NCI-H446 (cell line): ENCODE measurements at regions not wholly inside any gene's neighbourhood (a gene's known extent, or its start where the extent isn't known, plus 50 kb on each side); places are given as distances from the start of the nearest gene placed in this dataset.
"Not testable (repeated sequence)": the region's sequence is repeated elsewhere in the genome, so short reads cannot be mapped to it uniquely, and the experiment has no call there.

Experiments
- DNase-seq, 2 experiments: peaks; one replicate each; lab custom pipeline; 2025; lab: John Stamatoyannopoulos, UW

DNA sequence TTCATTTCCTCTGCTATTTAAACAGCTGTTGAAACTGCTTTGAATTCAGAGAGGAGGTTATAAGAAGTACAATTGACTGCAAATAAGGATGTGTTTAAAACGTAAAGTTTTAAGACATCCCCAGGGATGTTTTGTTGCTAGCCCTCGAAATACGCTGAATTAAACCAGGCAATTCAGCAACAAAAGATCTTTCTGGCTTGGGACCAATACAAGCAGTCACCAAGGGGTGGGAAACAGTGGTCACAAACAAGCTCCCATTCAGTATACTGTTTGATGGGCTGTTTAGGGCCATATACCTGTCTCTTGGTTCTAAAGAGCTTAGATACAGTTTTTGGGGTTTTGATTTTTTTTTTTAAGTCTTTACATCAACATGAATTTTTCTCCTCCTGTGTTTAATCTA lies 446.3 kb upstream of the POT1 start:
- DNase-seq: no peak

DNA sequence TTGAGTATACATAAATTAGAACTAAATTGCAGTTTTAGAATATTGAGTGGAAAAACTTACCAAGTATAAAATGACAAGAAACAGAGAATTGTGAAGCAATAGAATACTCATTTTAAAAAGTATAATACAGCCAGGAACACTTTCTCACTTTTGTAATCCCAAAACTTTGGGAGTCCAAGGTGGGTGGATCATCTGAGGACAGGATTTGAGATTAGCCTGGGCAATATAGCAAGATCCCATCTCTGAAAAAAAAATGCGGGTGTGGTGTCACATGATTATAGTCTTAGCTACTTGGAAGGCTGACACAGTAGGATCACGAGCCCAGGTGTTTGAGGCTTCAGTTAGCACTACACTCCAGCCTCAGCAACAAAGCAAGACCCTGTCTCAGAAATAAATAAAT lies 440.9 kb upstream of the POT1 start:
- no peak for DNase-seq

DNA sequence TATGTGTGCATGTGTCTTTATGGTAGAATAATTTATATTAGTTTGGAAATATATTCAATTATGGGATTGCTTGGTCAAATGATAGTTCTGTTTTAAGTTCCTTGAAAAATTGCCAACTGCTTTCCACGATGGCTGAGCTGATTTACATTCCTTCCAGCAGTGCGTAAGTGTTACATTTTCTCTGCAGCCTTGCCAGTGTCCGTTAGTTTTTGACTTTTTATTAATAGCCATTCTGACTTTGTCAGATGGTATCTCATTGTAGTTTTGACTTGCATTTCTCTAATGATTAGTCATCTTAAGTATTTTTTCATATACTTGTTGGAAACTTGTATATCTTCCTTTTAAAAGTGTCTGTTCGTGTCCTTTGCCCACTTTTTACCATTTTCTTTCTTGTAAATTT lies 434.2 kb upstream of the POT1 start:
- DNase-seq: no peak

DNA sequence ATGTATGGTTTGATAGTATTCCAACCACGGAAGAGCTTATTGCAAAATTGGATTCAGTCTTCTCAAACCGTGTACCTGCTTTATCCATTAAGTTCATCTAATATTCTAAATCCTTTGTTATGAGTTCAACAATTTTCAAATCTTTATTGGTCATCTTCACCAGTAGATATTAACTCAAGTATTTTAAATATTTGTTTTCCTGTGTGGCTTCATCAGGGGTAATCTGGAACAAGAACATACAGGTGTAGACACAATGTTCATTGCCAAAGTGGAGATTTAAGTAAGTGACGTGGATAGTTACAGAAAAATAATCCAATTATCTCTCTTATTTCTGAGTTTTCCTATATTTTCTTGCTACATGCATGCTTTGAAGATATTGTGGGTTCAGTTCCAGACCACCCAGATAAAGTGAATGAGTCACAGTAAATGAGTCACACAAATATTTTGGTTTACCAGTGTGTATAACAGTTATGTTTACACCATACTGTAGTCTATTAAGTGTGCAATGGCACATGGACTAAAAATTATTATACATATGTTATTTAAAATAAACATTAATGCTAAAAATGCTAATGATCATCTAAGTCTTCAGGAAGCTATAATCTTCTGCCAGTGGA lies 429.0 kb upstream of the POT1 start:
- no peak for DNase-seq

DNA sequence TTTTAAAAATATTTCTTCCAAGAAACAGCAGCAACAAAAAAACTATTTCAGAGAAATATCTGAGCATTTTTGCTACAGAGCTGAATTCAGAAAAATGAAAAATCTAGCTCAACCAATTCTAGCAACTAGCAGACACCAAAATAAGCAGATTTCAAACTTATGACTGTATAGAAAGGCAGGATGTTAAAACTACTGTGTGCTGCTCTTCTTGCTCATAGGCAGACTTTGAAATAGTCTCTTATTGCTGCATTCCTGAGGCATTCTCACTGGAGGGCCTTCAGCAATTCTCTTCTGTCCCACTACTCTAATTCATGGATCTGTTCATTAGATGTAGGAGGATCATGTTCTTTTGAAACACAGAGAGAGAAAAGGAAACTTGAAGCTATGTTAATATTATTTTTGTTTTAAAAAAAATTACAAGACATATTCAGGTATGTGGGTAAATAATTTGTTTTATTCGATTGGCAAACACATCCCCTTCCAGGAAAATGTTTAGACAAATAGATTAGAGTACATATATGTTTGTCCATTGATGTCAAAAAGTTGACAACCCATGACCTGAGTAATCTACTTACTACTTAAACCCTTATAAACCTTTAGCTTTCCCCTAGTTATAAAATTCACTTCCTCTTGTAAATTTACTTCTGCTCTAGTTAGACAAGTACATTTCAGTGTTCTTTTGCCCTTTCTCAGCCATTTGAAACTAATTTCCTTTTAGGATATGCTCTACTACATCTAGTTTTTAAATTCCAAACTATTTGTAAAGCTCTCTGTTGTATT lies 428.2 kb upstream of the POT1 start:
- DNase-seq: no peak

DNA sequence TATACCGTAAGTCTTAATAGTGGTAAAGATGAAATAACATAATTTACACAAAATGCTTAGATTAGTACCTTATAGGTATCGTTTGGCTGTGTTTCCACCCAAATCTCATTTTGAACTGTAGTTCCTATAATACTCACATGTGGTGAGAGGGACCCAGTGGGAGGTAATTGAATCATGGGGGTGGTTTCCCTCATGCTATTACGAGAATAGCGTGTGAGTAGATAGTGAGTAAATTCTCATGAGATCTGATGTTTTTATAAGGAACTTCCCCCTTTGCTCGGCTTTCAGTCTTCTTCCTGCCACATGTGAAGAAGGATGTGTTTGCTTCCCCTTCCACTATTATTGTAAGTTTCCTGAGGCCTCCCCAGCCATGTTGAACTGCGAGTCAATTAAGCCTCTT lies 426.3 kb upstream of the POT1 start:
- DNase-seq: no peak

DNA sequence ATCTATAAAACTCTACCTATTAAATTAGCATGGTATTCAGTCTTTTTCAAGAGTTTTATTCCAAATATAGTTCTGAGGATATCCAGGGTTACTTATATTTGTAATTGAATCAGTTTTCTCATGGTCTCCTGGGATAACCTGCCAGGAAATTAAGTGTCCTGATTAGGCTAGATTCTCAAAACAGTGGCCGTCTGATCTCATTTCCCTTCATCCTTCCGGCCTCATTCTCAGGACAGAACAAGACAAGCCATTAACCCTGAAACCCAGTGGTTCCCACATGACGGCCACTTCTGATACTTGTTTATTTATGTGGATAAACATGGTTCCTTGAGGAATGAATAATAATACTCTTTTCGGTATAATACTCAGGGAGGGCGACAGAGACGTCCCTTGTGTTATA lies 417.6 kb upstream of the POT1 start:
- no peak for DNase-seq

DNA sequence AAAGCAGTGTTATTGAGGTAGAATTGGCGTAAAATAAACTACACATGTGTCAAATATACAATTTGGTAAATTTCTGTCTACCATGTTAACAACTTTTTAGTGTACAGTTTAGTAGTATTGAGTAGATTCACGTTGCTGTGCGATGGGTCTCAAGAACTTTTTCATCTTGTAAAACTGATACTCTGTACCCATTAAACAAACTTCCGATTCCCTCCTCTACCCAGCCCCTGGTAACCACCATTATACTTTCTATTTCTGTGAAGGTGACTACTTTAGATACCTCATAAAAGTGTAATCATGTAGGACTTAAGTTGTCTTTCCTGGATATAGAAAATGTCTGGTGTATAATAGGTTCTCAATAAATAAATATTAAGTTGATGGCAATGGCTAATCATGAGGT lies 408.5 kb upstream of the POT1 start:
- DNase-seq: no peak

DNA sequence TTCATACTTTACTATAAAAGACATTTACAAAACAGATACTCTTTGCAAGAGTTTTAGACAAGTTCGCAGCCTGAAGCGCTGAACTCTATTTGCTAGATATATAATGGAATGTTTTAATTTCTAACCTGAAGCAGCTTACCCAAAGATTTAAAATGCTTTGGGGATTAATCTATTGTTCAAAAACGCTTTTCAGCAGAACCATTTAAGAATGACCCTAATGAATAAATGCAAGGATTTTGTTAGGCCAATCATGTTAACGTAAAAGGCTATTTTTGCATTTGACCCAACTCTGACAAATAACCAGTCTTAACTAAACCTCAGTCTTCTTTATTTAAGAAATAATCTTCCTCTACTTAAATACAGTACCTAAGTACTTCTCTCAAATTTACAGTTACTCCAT lies 406.7 kb upstream of the POT1 start:
- DNase-seq: no peak

DNA sequence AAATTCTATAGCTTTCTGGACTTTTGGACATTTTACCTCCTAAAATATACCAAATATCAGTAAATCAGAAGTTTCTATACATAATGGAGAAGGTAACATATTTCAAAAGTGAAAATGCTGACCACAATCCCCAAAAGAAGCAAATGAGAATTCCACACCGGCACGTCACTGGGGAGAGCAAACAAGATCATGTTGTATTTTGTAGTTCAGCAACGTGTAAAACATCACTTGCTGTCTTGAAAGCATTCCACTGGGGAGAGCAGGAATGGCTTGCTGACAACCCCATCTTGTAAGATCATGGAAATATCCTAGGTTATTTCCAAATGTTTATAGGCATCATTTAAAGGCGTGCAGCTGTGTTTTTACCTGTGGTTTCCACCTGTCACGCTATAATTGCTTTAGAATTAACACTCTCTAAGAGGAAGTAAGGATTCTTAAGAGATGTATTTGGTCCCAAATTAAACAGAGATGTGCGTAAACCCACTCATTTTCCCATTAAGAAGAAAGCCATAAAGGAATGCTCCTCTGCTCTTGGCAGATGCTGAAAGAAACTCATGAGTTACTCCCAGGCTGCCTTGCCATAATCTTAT lies 397.1 kb upstream of the POT1 start:
- DNase-seq: no peak

DNA sequence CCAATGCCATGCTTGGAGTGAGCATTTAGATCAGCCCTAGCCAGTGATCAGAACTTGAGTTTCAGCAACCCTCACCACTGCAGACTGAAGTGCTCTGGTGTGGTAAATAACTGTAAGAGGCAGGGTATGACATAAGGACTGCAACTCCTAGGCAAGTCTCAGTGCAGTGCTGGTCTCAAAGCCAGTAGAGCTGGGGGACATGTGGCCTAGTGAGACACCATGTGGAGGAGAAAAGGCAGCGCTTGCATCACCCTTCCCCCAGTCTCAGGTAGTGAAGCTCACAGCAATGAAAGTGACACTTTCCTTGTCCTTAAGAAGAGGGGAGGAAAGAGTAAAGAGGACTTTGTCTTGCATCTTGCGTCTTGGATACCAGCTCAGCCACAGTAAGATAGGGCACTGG lies 386.8 kb upstream of the POT1 start:
- peak in 1 of 2 experiments; percentile 48 for DNase-seq

DNA sequence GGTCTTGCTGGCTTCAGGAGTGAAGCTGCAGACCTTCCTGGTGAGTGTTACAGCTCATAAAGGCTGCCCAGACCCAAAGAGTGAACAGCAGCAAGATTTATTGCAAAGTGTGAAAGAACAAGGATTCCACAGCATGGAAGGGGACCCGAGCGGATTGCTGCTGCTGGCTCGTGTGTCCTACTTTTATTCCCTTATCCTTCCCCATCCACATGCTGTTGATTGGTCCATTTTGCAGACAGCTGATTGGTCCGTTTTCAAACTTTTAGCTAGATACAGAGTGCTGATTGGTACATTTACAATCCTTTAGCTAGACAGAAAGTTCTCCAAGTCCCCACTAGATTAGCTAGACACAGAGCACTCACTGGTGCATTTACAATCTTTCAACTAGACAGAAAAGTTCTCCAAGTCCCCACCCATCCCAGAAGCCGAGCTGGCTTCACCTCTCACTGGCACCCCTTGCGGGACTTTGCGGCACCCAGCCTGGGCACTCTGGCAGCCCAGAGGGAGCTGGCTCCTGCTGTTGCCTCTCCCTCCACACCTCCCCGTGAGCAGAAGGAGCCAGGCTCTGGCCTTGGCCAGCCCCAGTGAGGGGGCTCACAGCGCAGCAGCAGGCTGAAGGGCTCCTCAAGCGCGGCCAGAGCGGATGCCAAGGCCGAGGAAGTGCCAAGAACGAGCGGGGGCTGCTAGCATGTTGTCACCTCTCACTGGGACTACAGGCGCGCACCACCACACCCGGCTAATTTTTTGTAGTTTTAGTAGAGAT lies 369.6 kb upstream of the POT1 start:
- DNase-seq: no peak

DNA sequence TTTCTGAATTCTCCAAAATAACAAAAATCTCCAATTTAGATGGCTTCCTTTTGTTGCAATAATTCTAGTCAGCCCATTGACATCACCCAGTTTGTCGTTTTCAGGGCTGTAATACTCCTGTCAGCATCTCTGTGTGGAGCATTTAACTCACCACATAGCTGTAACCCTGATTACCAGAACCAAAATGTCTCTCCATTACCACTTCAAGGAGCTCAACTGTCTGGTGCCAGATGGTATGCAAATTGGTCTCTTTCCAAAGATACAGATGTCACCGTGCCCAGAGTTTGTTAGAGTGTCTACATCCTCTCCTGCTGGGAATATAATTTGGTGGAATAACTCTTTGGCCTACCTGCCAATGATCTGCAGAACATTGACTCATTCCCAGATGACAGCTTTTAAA lies 350.3 kb upstream of the POT1 start:
- DNase-seq: peak; percentile 81 to 94

DNA sequence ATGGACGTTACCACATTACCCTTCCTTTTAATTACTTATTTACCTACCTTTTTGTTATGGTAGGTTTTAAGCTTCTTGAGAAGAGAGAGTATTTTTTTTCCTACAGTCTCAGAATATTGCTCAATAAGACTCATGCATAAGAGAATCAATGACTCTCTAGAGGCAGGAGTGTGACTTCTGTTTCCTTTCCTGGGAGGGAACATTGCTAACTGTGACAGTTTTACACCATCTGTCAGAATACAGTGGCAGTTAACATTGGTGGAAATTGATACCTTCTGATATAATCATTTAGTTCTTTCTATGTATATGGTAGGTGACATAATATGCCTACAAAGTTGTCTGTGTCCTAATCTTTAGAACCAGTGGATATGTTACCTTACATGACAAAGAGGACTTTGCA lies 348.7 kb upstream of the POT1 start:
- DNase-seq: no peak

DNA sequence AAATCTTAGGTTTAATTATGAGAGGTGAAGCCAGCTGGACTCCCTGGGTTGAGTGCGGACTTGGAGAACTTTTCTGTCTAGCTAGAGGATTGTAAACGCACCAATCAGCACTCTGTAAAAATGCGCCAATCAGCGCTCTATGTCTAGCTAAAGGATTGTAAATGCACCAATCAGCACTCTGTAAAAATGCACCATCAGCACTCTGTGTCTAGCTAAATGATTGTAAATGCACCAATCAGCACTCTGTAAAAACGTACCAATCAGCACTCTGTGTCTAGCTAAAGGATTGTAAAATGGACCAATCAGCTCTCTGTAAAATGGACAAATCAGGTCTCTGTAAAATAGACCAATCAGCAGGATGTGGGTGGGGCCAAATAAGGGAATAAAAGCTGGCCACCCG lies 345.1 kb upstream of the POT1 start:
- not testable (repeated sequence) for DNase-seq

DNA sequence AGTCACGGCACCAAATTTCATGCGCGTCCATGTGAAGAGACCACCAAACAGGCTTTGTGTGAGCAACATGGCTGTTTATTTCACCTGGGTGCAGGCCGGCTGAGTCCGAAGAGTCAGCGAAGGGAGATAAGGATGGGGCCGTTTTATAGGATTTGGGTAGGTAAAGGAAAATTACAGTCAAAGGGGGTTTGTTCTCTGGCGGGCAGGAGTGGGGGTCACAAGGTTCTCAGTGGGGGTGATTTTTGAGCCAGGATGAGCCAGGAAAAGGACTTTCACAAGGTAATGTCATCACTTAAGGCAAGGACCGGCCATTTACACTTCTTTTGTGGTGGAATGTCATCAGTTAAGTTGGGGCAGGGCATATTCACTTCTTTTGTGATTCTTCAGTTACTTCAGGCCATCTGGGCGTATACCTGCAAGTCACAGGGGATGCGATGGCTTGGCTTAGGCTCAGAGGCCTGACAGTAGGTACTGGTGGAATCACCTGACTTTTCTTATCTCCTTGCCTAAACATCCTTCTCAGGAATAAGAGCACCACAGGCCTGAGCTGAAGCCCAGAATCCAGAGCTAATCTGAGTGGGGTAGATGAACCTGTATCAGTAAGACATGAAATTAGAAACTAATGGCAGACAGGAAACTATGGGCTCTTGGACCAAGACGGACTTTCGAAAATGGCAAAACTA lies 334.7 kb upstream of the POT1 start:
- not testable (repeated sequence) for DNase-seq

DNA sequence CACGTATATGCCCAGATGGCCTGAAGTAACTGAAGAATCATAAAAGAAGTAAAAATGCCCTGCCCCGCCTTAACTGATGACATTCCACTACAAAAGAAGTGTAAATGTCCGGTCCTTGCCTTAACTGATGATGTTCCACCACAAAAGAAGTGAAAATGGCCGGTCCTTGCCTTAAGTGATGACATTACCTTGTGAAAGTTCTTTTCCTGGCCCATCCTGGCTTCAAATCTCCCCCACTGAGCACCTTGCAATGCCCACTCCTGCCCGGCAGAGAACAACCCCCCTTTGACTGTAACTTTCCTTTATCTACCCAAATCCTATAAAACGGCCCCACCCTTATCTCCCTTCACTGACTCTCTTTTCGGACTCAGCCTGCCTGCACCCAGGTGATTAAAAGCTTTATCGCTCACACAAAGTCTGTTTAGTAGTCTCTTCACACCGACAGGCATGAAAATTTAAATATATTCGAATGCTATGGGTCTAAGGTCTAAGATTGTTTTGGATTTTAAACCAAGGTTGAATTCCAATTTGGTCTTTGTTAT lies 329.3 kb upstream of the POT1 start:
- DNase-seq: not testable (repeated sequence)

DNA sequence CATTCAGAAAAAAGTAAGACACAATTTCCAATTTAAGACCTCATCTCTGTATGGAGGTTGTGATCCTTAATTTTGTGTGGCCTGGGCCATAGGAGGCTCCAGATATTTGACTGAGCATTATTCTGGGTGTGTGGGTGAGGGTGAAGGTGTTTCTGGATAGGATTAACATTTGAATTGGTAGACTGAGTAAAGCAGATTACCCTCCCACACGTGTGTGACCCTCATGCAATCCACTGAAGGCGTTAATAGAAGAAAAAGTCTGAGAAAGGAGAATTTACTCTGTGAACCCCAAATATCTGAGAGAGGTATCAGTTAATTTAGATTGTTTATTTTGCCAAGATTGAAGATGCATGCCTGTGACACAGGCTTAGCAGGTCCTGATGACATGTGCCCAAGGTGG lies 328.0 kb upstream of the POT1 start:
- DNase-seq: no peak

DNA sequence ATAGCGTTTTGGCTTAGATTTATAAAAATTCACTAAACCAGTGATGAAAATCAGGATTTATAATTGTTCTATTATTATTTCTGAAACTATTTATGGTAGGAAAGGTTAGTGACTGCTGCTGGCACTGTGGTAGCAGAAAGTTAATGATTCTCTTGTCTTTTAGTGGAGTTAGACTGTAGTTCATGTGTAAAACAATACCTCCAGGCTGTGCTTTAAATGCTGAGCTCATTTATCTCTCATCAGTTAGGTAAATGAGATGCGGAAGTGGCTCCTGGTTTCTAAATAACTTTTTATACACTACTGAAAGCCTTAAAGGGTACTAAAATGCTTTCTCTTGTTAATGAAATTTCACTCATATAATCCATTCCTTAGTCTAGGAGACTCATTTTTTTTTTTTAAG lies 326.8 kb upstream of the POT1 start:
- no peak for DNase-seq

DNA sequence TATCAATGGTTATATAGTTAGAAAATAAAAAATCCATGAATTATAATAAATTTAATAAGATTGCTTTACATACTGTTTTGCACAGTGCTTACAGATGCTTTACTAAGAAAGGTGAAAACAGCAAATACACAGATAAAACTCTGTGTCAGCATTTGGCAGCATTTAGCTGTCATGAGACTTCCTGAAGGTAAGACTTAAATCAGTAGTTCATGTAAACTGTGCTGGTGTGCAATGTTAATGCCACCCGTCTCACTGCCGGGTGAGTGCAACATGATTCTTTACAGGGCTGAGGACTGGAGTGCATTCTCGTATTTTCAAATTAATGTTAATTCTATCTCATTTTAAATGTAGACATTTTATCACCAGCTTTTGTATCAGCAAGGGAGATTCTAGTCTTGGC lies 326.2 kb upstream of the POT1 start:
- no peak for DNase-seq

DNA sequence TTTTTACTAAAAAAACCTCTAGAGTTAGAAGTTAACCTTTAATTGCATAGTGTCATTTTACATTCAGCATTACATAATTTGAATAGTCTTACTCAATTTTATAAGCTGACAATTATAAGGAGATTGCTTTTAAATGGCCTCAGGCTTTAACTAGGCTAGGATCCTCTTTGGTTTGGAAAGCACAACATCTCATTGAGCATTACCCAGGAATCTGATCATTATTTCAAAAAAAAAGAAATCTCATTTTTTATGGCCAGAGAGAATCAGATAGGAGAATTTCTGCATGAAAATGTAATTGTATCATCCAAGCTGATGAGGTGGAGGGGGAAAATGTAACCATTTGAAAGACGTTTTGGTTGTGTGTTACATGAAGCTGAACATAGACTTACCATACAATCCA lies 324.9 kb upstream of the POT1 start:
- DNase-seq: no peak
